HTR-8/SVneo (cell line): ENCODE measurements at regions not wholly inside any gene's neighbourhood (a gene's known extent, or its start where the extent isn't known, plus 50 kb on each side); places are given as distances from the start of the nearest gene placed in this dataset.

Source experiments
- DNase-seq: peaks from one replicate; pipeline ENCODE4 v3.0.0; 2011; ENCODE audit warnings: low spot score, mixed read lengths; ENCODE audit not compliant: insufficient read length
- FAIRE-seq: peaks from 2 replicates; lab custom pipeline; 2011; peaks lifted over from hg19 to GRCh38; lab: Jason Lieb, UNC

DNA sequence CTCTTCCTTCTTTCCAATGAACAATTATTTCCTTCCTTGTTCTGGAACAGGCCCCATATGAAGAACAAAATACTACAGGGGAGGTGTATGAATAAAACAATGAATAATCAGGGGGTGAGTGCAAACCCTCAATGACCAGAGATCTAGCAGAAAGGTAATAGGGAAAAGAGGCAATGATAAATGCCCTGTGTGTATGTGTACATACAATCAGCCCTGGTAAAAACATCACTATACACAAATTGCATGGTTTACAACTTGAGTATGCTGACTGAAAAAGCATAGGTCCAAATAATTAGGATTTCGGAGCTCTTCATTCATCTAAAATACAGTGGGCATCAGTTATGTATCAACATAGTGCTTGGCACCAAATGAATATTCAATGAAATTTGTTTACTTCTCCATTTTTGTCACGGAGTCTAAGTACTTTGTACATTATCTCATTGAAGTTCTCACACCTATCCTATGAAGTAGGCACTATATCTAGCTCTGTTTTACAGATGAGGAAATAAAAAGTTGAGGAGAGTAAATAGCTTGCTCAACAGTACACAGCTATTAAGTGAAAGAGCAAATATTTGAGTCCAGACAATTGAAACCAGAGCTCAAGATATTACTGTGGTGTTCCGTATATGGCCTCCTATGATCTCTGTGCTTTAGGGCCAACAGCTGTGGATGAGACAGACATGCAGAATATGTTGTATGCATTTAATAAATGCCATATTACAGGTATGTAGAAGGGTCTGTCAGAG lies 1065.4 kb downstream of the SORCS3 start:
- FAIRE-seq (no peak), DNase-seq (no peak)

DNA sequence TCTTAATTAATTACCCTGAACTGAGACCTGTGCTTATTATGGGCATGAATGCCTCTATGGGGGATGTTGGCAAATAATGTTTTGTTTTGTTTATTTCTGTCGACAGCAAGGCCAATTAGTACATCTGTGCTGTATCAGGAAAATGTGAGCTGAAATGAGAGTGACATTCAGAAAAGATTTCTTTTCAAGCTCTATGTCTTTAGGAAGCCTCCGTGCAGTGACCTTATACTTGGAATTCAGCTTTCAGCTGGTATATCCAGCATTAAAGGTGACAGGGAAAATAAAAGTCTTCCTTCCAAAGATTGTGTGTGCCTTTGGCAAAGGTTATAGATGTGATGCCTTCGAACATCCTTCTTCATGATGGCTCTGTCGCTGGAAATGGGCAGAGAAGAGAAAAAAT lies 1061.1 kb downstream of the SORCS3 start:
- DNase-seq = no peak
- no peak for FAIRE-seq

DNA sequence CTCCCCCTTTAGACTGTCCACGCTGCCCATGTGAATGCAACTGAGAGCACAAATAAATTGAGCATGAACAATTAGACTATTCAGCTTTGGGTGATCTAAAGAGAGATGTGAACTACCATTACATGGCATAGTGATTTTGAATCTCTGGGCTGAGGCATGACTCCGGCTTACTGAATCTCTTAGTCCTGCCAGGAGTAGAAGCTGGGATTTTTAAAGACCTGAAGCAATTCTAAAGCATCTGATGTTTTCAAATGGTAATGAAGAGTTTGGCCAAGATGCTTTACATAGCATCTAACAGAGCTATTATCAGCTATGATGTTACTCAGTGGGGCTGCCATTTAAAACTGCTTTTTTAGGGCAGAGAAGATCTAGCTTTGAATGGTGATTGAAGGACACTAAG lies 1059.1 kb downstream of the SORCS3 start:
- no peak for FAIRE-seq
- no peak for DNase-seq

DNA sequence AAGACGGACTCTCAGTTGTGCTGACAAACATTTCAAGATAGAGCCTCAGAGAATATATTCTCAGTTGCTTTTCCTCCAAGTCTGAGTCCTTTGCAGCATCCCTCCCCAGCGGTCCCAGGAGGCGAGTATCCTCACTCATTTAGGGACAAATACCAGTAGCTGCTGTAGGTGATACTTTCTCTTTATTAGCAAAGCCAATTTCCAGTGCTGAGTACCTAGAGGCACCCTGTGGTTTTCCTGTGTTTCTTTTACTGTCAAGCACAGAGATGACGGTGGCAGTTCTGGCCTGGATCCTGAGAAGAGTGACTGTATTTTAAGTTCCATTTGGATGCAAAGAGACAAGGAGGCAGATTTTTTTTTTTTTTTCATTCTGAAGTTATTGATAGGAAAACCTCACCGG lies 1058.4 kb downstream of the SORCS3 start:
- DNase-seq (no peak), FAIRE-seq (no peak)

DNA sequence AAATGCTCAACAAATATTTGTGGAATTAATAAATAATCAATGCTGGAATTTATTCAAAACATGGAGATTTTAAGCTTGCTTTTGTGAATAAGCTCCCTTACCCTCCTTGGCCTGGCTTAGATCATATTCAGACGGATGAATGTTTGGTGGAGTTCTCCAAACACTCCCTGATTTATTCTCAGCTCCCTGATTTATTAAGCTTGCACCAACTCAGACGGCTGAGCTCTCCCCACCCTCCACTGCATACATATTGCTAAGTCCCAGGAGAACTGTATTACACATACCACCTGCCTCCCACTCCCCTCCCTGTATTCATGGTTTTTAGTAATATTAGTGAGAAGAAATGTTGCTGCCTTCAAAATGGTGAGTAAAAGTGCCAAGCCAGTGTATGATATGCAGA lies 1057.5 kb downstream of the SORCS3 start:
- FAIRE-seq (no peak), DNase-seq (no peak)

DNA sequence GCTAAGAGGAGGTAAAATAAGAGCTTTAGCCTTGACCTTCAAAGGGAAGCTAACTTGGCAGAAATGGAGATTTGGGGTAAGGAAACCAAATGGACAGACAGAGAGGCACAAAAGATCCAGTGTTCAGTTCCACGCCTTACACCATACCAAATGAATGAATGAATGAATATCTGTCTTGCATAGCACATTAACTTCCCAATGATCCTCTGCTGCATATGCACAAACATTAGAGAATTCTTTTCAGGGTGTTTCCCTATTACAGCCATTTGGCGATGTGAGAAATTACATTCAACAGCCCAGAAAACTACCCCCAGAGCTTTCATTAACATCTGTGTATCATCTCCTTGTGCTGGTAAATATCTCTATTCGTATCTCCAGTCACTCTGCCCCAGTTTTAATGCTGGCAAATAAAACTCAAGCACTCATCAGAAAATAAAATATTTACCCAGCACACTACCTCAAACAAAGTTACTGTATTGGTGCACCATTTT lies 1056.2 kb downstream of the SORCS3 start:
- no peak for DNase-seq
- no peak for FAIRE-seq

DNA sequence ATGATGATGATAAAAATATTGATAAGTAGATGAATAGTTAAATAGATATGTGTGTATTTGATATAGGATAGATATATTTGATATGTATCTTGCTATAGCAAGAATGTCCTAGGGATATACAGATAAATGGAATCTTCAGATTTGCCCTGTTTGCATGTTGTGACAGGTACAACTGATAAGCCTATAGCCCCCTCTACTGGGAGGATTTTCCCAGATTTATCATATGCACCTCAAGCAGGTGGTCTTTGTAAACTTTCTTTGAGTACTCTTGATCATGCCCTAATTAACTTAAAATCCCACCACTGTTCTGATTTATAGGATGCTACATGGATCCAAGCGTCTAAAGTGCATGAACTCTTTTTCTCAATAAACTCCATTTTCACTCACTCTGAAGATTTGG lies 1050.7 kb downstream of the SORCS3 start:
- FAIRE-seq (no peak), DNase-seq (no peak)

DNA sequence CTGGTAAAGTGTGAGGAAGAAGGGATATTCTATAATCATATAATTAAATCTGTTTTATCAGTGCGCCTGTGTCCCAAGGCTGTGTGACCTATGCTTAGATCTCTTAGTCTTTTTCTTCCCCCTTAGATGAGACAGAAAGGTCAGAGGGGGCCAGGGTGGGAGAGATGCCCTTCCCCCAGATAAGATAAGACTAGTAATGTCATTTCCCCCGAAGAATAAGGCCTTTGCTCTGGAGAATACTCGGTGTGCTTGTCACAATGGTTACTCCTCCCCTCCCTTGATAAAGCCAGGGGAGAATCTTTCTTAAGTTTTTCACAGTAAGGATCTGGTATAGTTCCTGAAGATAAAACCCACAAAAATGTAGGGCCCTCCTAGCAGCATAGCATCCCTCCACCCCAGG lies 1041.8 kb downstream of the SORCS3 start:
- DNase-seq = no peak
- FAIRE-seq = no peak

DNA sequence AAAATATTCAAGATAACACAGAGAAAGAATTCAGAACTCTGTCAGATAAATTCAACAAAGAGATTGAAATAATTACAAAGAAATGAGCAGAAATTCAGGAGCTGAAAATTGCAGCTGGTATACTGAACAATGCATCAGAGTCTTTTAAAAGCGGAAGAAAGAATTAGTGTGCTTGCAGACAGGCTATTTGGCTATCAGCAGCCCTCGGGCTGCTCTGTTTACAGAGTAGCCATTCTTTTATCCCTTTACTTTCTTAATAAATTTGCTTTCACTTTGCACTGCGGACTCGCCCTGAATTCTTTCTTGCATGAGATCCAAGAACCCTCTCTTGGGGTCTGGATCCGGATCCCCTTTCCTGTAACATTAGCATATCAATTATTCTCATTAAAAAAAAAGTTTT lies 1040.0 kb downstream of the SORCS3 start:
- DNase-seq = no peak
- FAIRE-seq = no peak

DNA sequence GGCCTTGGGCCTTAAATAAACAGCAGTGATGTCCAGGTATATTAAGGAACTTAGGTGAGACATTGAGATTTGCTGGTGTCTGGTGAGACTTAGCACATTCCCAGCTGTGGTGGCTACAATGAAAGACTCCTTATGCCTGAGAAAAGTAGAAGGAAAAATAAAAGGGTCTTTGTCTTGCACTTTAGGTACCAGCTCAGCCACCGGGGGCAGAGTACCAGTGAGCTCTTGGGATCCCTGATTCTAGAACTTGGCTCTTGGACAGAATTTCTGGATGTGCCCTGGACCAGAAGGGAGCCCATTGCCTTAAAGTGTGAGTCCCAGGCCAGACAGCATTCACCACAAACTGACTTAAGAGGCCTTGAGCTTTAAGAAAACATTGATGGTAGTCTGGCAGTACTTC lies 1038.7 kb downstream of the SORCS3 start:
- no peak for FAIRE-seq

DNA sequence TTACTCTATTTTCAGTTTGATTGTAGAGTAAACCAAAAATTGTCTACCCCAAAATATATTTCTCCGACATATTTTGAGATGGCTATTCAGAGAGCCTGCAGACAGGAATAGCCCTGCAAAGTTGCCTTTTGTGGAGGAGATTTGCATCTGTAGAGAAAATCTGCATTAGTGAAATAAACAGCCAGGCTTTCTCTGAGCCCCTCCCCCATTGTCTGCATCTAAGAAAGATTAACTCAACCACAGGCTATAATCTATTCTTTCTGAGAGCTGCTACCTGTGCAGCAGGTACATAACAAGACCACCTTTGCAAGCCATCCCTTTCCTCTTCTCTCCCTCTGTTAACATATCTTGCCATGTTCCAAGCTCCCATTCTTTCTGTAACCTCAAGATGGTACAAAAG lies 1034.2 kb downstream of the SORCS3 start:
- no peak for FAIRE-seq

More for the DNA sequence above, 1038.7 kb downstream of the SORCS3 start:
- DNase-seq = no peak

DNA sequence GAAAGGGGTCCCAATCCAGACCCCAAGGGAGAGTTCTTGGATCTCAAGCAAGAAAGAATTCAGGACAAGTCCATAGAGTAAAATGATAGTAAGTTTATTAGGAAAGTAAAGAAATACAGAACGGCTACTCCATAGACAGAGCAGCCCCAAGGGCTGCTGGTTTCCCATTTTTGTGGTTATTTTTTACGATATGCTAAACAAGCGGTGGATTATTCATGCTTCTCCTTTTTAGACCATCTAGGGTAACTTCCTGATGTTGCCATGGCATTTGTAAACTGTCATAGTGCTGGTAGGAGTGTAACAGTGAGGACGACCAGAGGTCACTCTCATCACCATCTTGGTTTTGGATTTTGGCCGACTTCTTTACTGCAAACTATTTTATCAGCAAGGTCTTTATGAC lies 1033.4 kb downstream of the SORCS3 start:
- DNase-seq (no peak), FAIRE-seq (no peak)

More for the DNA sequence above, 1034.2 kb downstream of the SORCS3 start:
- no peak for DNase-seq

DNA sequence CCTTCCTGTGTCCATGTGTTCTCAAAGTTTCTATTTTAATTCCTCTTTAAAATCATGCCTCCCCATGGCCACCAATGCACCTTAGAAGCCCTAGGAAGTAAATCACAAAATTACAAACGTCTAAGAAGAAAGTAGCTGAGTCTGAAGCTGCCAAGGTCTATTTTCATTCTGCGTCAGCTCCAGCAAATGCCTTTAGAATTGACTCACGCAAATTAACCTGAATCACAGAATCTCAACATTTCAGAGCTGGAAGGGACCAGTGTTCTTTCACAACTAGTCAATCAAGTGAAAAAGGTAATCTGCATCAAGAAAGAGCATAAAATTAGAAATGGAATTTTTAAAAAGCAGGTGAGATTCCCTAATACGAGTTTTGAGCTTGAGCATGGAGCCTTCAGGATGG lies 1017.6 kb downstream of the SORCS3 start:
- DNase-seq (no peak), FAIRE-seq (no peak)

DNA sequence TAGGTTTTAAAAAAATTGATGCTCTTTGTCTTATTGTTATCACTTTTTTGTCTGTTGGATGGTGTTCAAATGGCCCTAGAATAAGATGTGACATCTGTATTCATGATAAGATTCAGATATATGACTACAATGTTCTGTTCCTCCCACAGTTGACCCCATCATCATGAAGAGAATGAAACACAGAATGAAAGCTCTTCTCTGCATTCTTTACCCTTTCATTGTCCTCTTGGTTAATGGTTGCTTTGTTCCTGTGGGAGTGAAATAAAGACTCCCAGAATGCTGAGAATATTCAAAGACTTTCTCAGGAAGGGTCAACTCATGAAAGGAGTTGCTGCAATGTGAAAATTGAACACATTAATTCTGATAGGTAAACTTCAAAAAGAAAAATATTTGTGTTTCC lies 1015.8 kb downstream of the SORCS3 start:
- DNase-seq = no peak
- FAIRE-seq = no peak

DNA sequence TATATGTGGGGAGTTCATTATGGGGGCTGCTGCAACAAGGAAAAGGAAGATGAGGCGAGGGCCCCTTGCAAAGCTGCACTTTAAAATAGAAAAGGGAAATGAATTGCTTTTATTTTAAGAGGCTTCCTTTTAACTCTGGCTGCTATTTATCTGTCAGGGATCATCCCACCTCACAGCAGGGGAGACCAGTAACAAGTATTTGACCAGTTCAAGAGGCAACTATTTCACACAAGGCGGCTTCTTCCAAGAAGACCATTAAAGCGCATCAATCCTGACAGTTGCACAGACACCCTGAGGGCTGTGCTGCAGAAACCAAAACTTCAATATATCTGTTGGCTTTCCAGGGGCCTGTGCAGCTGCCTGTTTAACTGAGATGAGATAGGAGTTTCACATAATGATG lies 1009.2 kb downstream of the SORCS3 start:
- no peak for FAIRE-seq
- DNase-seq = no peak

DNA sequence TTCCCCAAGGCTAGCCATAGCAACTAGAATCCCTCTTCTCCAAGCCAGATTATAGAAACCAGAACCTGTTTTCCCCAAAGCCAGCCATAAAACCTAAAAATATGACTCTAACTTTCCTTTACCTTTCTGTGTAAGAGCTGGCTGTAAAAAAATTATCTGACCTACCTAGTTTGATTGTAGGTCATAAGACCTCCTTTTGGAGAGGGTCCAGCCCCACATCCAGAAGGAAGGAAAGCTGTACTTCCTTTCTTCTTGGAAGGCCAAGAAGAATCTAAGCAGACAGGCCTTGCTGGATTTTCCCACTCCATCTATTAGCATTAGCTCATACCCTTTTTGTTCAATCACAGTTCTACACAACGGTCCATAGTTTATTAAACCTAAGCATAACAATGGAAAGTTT lies 1006.3 kb downstream of the SORCS3 start:
- DNase-seq (no peak), FAIRE-seq (no peak)

DNA sequence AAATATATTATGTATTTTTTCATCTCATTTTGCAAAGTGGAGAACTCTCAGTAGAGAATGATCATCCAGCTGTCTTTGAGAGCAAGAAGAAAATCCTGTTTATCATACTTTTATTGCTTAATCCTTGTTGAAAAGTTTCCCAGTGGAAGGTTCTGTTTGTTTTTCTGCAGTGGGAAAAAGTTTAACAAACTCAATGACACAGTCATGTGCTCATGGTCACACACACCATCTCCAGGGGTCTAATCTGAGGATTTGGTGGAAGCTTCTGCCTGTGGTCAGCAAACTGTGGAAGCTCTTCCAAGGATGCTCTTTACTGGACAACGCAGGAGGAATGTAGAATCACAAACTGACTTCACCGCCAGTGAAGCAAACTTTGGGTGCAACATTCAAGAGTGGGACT lies 1003.9 kb downstream of the SORCS3 start:
- DNase-seq = no peak

DNA sequence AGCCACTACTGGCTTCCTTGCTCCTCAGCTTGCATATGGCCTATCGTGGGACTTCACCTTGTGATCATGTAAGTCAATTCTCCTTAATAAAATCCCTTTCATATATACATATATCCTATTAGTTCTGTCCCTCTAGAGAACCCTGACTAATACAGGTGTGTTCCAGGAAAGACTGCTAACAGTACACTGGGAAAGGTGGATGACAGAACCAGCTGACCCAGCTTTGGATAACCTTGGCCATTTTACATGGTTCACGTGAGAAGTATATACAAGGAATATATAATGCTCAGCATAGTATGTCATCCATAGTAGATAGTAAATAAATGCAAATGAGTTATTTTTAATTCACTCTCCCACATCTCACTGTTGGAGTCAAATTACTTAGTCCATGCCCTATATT lies 1003.5 kb downstream of the SORCS3 start:
- FAIRE-seq (no peak), DNase-seq (no peak)

More for the DNA sequence above, 1003.9 kb downstream of the SORCS3 start:
- FAIRE-seq = no peak

DNA sequence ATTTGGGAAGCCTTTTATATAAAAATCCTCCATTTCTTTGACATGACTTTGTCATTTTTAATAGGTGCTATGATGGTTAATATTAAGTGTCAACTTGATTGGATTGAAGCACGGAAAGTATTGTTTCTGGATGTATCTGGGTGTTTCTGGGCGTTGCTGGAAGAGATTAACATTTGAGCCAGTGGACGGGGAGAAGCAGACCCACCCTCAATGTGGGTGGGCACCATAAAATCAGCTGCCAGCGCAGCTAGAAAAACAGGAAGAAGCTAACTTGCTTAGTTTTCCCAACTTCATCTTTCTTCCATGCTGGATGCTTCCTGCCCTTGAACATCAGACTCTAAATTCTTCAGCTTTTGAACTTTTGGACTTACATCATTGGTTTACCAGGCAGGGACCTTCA lies 1003.0 kb downstream of the SORCS3 start:
- DNase-seq (no peak), FAIRE-seq (no peak)

DNA sequence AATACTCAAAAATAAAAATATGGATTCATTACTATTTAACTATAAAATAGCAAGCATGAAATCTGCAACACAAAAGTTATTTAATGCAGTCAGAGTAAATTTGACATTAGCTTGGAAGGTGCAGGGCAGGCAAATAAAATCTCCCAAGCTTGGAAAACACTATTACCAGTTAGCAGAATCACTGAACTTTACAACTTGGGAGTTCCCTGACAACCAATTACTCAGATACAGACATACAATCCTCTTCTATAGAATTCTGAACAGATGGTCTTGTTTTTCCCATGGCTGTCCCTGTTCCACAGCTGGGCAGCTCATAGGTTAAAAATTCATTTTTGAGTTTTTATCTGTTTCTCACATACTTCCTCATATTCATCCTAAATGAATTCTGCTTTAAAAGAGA lies 1002.6 kb downstream of the SORCS3 start:
- no peak for FAIRE-seq
- no peak for DNase-seq

DNA sequence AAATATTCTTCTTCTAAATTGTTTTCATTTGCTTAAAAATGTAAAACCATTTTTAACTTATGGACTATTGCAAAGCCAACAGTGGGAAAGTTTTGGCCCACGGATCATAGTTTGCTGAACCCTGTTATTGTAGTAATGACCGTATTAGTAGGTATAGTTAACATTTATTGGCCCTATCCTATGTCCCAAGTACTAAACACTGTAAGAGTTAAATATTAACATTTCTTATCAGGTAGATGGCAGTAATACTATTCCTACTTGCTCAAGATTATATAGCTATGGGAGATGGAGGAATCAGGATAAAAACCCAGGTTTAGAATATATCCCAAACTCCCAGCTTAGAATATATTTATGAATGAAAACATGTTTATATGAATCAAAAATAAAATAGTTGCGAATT lies 993.2 kb downstream of the SORCS3 start:
- DNase-seq (no peak), FAIRE-seq (no peak)

DNA sequence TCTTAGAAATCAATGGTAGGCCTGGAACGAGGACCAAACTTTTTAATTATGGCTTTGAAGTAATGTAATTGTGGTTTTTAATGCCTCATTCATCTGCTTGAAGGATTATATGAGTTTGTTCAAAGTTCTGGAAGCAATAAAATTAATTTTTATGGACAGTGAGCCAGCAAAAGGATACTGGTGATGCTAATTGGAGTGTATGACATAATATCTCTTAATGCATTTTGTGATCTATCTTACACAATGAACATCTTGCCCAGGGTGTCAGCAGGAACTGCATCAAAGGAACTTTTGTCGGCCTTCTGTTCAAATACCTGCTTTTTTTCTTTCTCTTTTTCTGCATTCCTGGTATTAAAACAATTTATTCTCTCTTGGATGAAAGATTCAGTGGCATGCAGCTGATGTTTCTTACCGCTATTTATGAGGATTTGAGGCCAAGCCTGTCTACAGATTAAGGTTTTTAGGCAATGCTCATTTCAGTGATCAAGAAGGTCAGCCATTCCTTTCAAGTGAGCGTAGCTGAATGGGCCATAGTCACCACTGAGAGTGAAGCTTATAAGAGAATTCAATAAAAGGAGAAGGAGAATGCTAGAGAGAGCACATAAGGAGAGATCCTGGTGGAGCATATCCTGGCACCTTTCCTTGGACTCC lies 974.8 kb downstream of the SORCS3 start:
- DNase-seq = no peak
- no peak for FAIRE-seq
